ENCODE measurements at regions not wholly inside any gene's neighbourhood (a gene's known extent, or its start where the extent isn't known, plus 50 kb on each side); places are given as distances from the start of the nearest gene placed in this dataset.

GRCh38 chr16:74218871-74219270, 77.7 kb upstream of the PSMD7 start (continued):
- TF ChIP-seq BACH2 (CRISPR knock-in tag; IDR thresholded peaks at IDR 0.05; ENCODE audit: borderline replicate concordance) (no peak), TOX (CRISPR knock-in tag; IDR thresholded peaks at IDR 0.05; ENCODE audit: borderline replicate concordance) (no peak), ARNTL (CRISPR knock-in tag; IDR thresholded peaks at IDR 0.05; ENCODE audit: borderline replicate concordance, low read depth) (no peak), CSDC2 (CRISPR knock-in tag; IDR thresholded peaks at IDR 0.05) (no peak), ZC3H10 (CRISPR knock-in tag; IDR thresholded peaks at IDR 0.05) (no peak), TCF4 (CRISPR knock-in tag; IDR thresholded peaks at IDR 0.05; ENCODE audit: borderline replicate concordance) (no peak)

- no peak for ATAC-seq
- TF ChIP-seq TOX (CRISPR knock-in tag; IDR thresholded peaks at IDR 0.05; ENCODE audit: borderline replicate concordance) (no peak), RARB (CRISPR knock-in tag; IDR thresholded peaks at IDR 0.05) (no peak), GLIS3 (CRISPR knock-in tag; IDR thresholded peaks at IDR 0.05) (no peak), PPARA (CRISPR knock-in tag; IDR thresholded peaks at IDR 0.05; ENCODE audit: borderline replicate concordance) (no peak), ISL1 (CRISPR knock-in tag; IDR thresholded peaks at IDR 0.05) (no peak), ARNTL (CRISPR knock-in tag; IDR thresholded peaks at IDR 0.05; ENCODE audit: borderline replicate concordance, low read depth) (no peak)
Measured at GRCh38 chr16:74216319-74216718, 80.3 kb upstream of the PSMD7 start.

- no peak for ATAC-seq
- TF ChIP-seq GLIS3 (CRISPR knock-in tag; IDR thresholded peaks at IDR 0.05) (no peak), TOX (CRISPR knock-in tag; IDR thresholded peaks at IDR 0.05; ENCODE audit: borderline replicate concordance) (no peak), RARB (CRISPR knock-in tag; IDR thresholded peaks at IDR 0.05) (no peak), PPARA (CRISPR knock-in tag; IDR thresholded peaks at IDR 0.05; ENCODE audit: borderline replicate concordance) (no peak), ZC3H10 (CRISPR knock-in tag; IDR thresholded peaks at IDR 0.05) (no peak), ZNF8 (CRISPR knock-in tag; IDR thresholded peaks at IDR 0.05) (no peak), BACH2 (CRISPR knock-in tag; IDR thresholded peaks at IDR 0.05; ENCODE audit: borderline replicate concordance) (no peak), POU6F1 (CRISPR knock-in tag; IDR thresholded peaks at IDR 0.05; ENCODE audit: borderline replicate concordance, low read depth) (no peak), ZFP3 (CRISPR knock-in tag; IDR thresholded peaks at IDR 0.05) (no peak), TCF4 (CRISPR knock-in tag; IDR thresholded peaks at IDR 0.05; ENCODE audit: borderline replicate concordance) (no peak), TSHZ2 (CRISPR knock-in tag; IDR thresholded peaks at IDR 0.05) (no peak), ZNF70 (CRISPR knock-in tag; IDR thresholded peaks at IDR 0.05) (no peak), OSR1 (CRISPR knock-in tag; IDR thresholded peaks at IDR 0.05) (no peak), ESRRG (CRISPR knock-in tag; IDR thresholded peaks at IDR 0.05) (no peak), PATZ1 (CRISPR knock-in tag; IDR thresholded peaks at IDR 0.05; ENCODE audit: borderline replicate concordance) (no peak), ARNTL (CRISPR knock-in tag; IDR thresholded peaks at IDR 0.05; ENCODE audit: borderline replicate concordance, low read depth) (no peak), CREB5 (CRISPR knock-in tag; IDR thresholded peaks at IDR 0.05; ENCODE audit: low read depth) (no peak), CSRNP3 (CRISPR knock-in tag; IDR thresholded peaks at IDR 0.05) (no peak), ISL1 (CRISPR knock-in tag; IDR thresholded peaks at IDR 0.05) (no peak), ZFP30 (CRISPR knock-in tag; IDR thresholded peaks at IDR 0.05) (no peak)
Measured at GRCh38 chr16:74215249-74215648, 81.4 kb upstream of the PSMD7 start.

All from SK-N-SH treated with all-trans-retinoic acid at 6 μM for 48 hours (cell line).